Adipose tissue (tissue), 3 donors: ENCODE measurements at regions not wholly inside any gene's neighbourhood (a gene's known extent, or its start where the extent isn't known, plus 50 kb on each side); places are given as distances from the start of the nearest gene placed in this dataset.
"Not testable (repeated sequence)": the region's sequence is repeated elsewhere in the genome, so short reads cannot be mapped to it uniquely, and the experiment has no call there.

Experiments
- H3K27ac ChIP-seq: one replicate; pipeline ENCODE4 v1.5.1; 2013; ENCODE audit warnings: low read depth, low read length
- WGBS, 3 donors: extraction: QIAGEN DNeasy Blood & Tissue Kit; methylation state at CpG; one replicate each; pipeline ENCODE4 v1.1.7; 2013; 5-methylcytosine and 5-hydroxymethylcytosine counted together
- donor health status: healthy with polysubstance abuse.
- donor health status: Bipolar disorder and iron deficiency.
- donor health status: healthy.

DNA sequence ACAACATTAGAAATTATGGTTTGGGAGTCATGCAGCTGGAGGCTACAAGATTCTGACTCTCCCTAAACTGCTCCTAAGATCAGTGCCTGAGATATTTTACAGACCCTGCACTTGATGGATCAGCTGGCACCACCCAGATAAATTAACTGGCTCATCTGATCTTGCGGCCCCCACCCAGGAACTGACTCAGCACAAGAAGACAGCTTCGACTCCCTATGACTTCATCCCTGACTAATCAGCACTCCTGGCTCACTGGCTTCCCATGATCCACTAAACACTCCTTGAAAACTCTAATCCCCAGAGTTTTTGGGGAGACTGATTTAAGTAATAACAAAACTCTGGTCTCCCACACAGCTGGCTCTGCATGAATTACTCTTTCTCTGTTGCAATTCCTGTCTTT, 617.8 kb upstream of the AUTS2 start:
- 25 to 53% (median 39%) methylated on average over 2 of the region's 2 CpGs for WGBS, 3 donors
- H3K27ac ChIP-seq: not testable (repeated sequence)

DNA sequence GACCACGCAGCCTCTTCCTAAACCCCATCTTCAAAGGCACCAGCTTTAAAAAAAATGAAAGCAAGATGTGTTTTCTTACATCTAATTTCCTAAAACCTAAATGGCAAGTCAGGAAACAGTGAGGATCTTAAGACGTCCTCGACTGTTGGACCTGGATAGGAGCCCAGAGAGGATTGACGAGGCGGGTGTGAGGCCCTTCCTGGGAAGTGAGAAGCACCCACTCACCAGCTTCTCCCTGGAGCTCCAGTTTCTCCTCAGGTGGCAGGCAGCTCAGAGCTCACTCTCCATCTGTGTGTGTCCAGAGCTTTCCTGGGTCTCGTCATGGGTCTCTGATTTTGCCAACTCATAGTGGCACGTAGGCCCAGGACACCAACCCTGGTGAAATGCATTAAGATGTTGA, 614.0 kb upstream of the AUTS2 start:
- no peak overlapping the region for H3K27ac ChIP-seq
- WGBS, 3 donors: 55 to 70% (median 70%) methylated on average over 7 of the region's 7 CpGs

DNA sequence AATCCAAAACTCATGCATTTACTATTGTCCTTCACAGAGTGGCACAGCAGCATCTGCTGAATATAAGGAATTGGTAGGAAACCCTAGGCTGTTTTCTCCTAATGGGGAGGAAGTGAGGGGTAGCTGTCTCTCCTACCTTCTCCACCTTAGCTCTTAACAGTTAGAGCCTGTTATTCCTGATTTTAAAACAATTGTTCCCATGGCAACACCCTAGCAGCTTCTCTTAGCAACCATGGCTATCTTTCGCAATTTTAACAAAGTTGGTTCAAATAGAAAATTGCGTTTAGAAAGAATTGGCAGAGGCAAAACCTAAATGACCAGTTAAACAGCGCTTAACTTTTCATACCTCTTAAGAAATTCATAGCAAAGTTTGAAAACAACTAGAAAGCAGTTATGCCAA, 603.4 kb upstream of the AUTS2 start:
- 65 to 86% (median 79%) methylated on average over 3 of the region's 3 CpGs for WGBS, 3 donors
- H3K27ac ChIP-seq: no peak overlapping the region

DNA sequence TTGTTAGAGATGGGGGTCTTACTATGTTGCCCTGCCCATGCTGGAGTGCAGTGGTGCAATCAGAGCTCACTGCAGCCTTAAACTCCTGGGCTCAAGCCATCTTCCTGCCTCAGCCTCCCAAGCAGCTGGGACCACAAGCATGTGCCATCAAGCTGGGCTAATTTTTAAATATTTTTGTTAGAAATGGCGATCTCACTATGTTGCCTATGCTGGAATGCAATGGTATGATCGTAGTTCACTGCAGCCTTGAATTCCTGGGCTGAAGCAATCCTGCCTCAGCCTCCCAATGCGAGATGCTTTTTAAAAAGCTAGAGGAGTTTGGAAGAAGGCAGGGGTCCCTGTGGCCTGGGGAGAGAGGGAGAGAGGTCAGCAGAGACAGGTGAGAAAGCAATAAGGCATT, 600.1 kb upstream of the AUTS2 start:
- 66 to 93% (median 91%) methylated on average over 3 of the region's 3 CpGs for WGBS, 3 donors
- no peak overlapping the region for H3K27ac ChIP-seq

DNA sequence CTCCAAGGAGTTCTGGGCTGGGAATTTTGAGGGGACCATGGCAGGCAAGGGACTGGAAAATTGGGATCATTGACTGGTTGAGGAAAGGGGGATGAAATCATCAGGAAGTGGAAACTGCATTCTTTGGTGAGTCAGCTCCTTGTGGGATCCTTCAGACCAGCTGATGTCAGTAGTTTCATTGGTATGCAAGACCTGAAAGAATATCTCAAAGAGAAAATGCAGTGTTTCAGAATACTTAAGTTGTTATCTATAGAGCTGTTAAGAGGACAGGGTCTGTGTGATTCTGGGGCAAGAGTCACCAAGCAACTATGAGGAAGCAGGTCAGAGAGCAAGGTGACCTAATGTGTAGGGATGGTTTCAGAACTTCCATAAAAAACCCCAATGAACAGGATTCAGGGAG, 595.9 kb upstream of the AUTS2 start:
- no peak overlapping the region for H3K27ac ChIP-seq

DNA sequence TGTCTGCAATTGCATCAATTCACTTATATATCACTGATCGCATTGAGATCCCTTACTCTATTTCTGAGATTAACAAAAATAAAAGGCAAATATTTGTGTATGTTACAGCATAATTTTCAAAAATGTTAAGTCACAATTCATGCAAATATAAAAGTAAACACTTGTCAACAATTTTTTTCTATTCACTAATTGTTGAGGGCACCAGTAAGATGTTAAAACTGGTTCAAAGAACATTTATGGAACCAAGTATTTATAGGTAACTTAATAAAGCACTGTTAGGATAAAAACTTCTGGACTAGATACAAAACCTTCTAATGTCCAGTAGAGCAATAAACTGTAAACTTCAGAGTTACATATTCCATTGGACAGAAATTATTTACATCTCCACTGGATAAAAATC, 586.1 kb upstream of the AUTS2 start:
- WGBS, 3 donors: 90 to 98% (median 95%) methylated on average over 1 of the region's 1 CpG
- H3K27ac ChIP-seq: no peak overlapping the region

- 87 to 93% (median 87%) methylated on average over 3 of the region's 3 CpGs for WGBS, 3 donors
- no peak overlapping the region for H3K27ac ChIP-seq
Observed at GRCh38 chr7:69017208-69017607, 581.1 kb upstream of the AUTS2 start.

DNA sequence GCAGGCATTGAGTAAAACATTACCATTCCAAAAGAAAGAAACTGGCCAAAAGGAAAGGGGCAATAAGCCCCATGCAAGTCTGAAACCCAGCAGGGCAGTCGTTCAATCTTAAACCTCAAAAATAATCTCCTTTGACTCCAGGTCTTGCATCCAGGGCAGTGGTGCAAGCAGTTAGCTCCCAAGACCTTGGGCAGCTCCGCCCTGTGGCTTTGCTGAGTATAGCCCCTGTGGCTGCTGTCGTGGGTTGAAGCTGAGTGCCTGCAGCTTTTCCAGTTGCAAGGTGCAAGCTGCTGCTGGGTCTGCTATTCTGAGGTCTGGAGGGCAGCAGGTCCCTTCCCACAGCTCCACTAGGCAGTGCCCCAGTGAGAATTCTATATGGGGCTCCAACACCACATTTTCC, 580.1 kb upstream of the AUTS2 start:
- 51 to 66% (median 53%) methylated on average over 3 of the region's 3 CpGs for WGBS, 3 donors
- no peak overlapping the region for H3K27ac ChIP-seq

GRCh38 chr7:69019437-69019836, 578.8 kb upstream of the AUTS2 start:
- no peak overlapping the region for H3K27ac ChIP-seq
- 59 to 94% (median 72%) methylated on average over 3 of the region's 3 CpGs for WGBS, 3 donors

- WGBS, 3 donors: 76 to 86% (median 82%) methylated on average over 3 of the region's 3 CpGs
Observed at GRCh38 chr7:69020536-69020935, 577.7 kb upstream of the AUTS2 start.

DNA sequence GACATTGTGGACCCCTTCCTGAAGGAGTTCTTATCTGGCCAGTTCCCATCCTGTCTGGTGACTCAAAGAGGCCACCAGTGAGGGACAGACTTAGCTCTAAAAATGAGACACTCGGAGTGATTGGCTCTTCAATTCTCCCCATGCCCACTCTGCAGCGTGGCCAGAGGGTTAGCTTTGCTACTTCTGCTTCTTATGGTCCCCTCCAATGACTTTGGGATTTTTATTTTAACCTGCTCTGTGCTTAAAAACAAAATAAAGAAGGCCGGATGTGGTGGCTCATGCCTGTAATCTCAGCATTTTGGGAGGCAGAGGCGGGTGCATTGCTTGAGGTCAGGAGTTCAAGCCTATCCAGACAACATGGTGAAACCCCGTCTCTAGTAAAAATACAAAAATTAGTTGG, 573.0 kb upstream of the AUTS2 start:
- H3K27ac ChIP-seq: no peak overlapping the region
- WGBS, 3 donors: 58 to 78% (median 77%) methylated on average over 5 of the region's 5 CpGs

More at GRCh38 chr7:69020536-69020935, 577.7 kb upstream of the AUTS2 start:
- no peak overlapping the region for H3K27ac ChIP-seq

GRCh38 chr7:69032848-69033247, 565.4 kb upstream of the AUTS2 start:
- no peak overlapping the region for H3K27ac ChIP-seq
- 76 to 78% (median 78%) methylated on average over 4 of the region's 4 CpGs for WGBS, 3 donors

GRCh38 chr7:69035826-69036225, 562.4 kb upstream of the AUTS2 start:
- 67 to 88% (median 87%) methylated on average over 7 of the region's 7 CpGs for WGBS, 3 donors
- no peak overlapping the region for H3K27ac ChIP-seq

- 70 to 79% (median 77%) methylated on average over 7 of the region's 7 CpGs for WGBS, 3 donors
- H3K27ac ChIP-seq: no peak overlapping the region
Observed at GRCh38 chr7:69036301-69036700, 562.0 kb upstream of the AUTS2 start.

GRCh38 chr7:69038915-69039314, 559.4 kb upstream of the AUTS2 start:
- H3K27ac ChIP-seq: no peak overlapping the region
- WGBS, 3 donors: 82 to 95% (median 89%) methylated on average over 1 of the region's 1 CpG

GRCh38 chr7:69042138-69042537, 556.1 kb upstream of the AUTS2 start:
- whole genome bisulfite sequencing, 3 donors: 89 to 100% (median 91%) methylated on average over 2 of the region's 2 CpGs
- no peak overlapping the region for H3K27ac ChIP-seq

DNA sequence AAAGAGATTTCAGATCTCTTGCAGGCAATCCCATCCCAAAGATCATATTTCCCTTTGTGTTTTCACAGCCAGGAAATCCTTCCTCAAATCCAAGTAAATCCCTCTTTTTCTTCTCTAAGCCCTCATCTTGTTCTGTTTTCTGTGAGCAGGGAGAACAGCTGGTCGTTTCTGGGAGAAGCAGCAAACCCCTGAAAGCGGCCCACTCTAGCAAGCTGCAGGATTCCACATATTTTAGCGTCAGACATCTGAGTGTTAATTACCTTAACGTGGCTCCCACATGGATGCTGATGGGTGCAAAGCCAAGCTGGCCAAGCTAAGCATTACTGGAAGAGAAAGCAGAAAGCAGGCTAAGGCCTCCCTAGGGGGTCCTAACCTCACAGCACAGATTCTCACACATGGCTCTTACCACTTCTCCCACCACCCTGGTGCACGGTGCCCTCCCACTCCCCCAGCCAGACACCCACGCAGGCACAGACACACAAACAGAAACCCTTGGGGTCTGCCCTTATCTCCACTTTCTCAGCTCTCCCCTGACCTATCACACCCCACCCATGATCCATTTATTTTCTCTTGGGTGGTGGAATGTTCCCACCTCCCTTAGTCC, 551.0 kb upstream of the AUTS2 start:
- WGBS, 3 donors: 43 to 45% (median 44%) methylated on average over 6 of the region's 6 CpGs
- no peak overlapping the region for H3K27ac ChIP-seq

GRCh38 chr7:69049326-69049725, 548.9 kb upstream of the AUTS2 start:
- WGBS, 3 donors: 55 to 68% (median 65%) methylated on average over 5 of the region's 5 CpGs
- no peak overlapping the region for H3K27ac ChIP-seq

- no peak overlapping the region for H3K27ac ChIP-seq
- 89 to 94% (median 94%) methylated on average over 4 of the region's 4 CpGs for WGBS, 3 donors
Observed at GRCh38 chr7:69052447-69052846, 545.8 kb upstream of the AUTS2 start.

DNA sequence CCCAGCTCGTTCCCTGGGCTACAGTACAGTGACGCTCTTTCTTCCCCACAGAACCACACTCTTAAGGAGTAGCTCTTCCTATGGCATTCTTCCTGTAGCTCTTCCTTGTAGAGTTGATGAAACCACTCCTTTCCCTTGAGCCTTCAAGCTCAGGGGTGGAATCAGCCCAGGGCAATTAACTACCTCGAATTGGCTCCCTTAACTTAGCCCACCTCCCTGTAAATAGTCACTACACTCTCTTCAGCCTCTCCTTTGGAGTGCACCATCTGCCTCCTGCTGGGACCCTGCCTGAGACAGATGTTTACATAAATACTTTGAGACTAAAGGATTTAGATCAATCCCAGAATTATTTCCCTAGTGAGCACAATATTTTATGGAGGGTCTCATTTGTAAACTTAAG, 537.8 kb upstream of the AUTS2 start:
- no peak overlapping the region for H3K27ac ChIP-seq
- WGBS, 3 donors: 47 to 64% (median 64%) methylated on average over 3 of the region's 3 CpGs
